Kidney capillary endothelial cell (primary cell): ENCODE measurements at regions not wholly inside any gene's neighbourhood (a gene's known extent, or its start where the extent isn't known, plus 50 kb on each side); places are given as distances from the start of the nearest gene placed in this dataset.

Experiments used
- DNase-seq: peaks from one replicate; pipeline ENCODE4 v3.0.0-alpha.2; 2018; ENCODE audit warnings: low spot score

DNA sequence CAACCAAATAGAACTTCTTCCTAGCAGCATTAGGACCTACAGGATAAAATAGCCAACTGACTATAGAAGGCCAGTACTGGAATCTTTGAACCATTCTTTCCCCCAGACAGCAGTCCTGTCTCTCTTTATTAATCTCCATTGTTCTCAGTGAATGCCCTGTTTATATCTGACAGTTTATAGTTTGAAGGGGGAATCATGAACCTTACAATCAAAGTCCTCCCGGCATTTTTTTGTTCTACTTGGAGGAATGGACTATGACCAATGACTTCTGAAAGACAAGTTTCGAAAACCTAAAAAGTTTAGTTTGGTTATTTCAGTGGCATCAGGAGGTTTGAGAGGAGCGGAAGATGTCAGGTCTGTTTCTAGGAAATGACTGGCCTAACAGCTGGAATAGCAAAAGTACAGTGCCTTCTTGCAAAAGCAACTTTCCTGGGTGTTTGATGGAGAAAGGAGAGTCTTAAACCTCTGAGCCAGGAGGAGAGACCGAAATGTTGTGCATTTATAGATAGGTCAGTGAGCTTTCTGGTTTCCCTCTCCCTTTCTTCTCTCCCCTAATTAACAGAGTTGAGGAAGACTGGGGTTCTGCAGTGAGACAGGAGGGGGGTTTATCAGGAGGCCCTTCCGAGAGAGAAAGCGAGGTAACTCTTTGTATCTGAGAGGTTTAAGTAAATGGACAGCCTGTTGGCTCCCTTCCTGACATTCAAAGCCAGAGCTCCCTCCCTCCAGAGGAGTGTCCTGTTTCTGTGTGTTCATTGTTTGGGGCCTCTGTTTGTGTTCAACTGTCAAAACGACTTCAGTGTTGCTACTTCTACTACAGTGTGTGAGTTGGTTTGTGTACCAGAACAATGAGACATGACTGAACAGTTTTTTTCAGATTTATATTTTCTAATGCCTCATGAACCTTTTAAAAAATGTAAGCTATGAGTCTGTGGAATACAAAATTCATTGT, 383.0 kb upstream of the RARB start:
- DNase-seq: no peak

GRCh38 chr3:25046911-25047771, 380.9 kb upstream of the RARB start:
- DNase-seq: no peak

GRCh38 chr3:25049304-25049703, 378.8 kb upstream of the RARB start:
- no peak for DNase-seq

DNA sequence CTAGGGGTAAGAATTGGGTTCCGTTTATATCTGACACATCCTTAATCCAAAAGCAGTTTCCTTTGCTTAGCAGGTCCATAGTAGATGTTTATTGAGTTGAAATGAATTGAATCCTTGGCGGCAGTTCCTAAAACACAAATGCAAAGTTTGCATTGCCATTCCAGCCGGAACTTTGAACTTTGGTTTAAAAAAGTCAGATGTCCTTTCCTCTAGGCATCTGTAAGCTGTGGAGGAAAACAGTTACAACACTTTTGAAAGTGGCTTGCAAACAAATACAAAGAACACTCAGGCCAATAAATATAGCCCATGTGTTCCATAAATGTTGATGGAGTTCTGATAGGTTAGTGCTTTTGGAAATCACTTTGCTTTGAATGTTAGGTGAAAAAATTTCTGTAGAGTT, 374.7 kb upstream of the RARB start:
- no peak for DNase-seq

- DNase-seq: no peak
Measured at GRCh38 chr3:25056036-25056755, 371.9 kb upstream of the RARB start.

DNA sequence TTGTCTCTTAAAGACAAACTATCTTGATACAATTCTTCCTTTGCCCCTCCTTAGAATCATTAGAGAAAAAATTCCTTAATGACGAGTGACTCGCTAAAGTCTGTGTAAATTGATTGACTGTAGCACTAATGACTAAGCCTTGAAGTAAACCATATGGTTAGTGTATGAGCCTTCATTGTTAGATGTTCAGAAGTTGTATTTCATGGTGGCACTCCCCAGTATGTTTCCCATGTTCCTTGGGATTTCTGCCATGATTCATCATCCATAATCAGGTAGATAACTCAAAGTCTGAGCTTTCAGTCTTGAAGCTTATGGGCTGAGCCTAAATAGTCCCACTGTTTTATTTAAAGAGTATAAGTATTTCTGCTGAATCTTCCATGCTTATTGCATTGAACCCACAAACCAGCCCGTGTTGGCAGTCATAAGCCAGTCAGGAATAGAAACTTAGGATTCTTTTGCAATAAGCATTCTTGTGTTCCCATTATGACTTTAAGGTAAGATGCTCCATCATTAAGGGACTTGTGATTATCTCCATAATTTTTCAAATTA, 371.2 kb upstream of the RARB start:
- no peak for DNase-seq

DNA sequence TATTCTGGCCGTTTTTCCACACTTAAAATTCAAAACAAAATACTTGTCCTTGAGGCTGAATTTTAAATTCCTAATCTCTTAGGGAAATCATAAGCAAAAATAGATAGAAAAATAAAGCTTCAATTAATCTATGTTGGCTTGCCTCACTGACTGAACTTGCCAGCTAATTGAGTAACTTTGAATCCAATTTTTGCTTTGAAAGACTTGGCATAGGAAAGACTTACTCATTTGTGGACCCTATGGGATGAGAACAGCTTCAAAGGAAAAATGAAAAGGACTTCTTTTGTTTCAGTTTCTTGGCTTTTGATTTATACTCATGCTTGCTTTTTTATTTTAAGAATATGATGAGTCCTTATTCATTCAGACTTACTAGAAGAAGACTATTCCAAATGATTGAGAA, 370.7 kb upstream of the RARB start:
- no peak for DNase-seq

DNA sequence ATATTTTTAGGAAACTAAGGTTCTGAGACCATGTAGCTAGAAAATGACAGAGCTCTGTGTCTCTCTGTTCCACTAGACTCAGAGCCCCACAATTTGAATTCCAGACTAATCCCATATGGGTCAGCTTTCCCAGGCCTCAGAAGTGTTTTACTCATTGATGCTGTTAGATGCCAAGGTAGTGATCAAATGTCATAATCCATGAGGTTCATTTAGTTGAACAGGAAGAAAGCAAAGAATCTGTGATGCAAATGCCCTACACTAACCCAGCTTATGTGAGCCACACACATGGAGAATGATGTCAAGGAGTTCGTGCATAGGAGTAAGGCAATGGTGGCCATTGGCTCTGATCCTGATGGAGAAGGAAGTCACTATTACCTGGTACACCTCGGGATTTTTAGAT, 363.4 kb upstream of the RARB start:
- DNase-seq: no peak

GRCh38 chr3:25069970-25070369, 358.1 kb upstream of the RARB start:
- DNase-seq: no peak

- no peak for DNase-seq
Measured at GRCh38 chr3:25071846-25072245, 356.2 kb upstream of the RARB start.

- no peak for DNase-seq
Measured at GRCh38 chr3:25073423-25073822, 354.6 kb upstream of the RARB start.

DNA sequence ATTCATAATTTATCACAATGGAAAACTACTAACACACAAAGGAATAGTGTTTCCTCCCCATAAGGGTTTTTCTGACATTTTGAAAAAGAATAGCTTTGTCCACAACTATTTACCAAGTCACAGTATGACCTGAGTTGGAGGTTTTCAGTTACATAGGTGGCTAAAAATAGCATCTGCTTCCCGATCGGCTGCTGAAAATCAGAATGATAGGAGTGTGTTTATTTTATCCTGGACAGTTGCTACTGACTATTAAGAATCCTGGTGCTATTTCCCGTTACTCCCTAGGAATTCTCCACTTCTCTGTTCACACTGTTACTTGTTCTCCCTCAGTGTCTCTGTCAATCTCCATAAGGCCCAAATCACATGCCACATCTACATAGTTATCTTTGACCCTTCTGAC, 353.9 kb upstream of the RARB start:
- DNase-seq: no peak

DNA sequence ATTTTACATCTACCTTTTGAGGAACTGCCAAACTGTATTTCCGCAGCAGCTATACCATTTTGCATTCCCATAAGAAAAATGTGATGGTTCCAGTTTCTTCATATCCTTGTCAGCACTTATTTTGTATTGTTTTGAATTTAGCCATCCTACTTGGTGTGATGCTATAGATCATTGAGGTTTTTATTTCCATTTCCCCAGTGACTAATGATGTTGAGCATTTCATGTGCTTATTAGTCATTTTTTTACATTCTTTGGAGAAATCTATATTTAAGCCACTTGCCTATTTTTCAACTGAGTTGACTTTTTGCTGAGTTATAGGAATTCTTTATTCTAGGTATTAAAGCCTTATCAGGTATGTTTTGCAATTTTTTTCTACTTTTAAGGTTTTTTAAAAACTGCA, 347.6 kb upstream of the RARB start:
- peak; percentile 47 for DNase-seq

DNA sequence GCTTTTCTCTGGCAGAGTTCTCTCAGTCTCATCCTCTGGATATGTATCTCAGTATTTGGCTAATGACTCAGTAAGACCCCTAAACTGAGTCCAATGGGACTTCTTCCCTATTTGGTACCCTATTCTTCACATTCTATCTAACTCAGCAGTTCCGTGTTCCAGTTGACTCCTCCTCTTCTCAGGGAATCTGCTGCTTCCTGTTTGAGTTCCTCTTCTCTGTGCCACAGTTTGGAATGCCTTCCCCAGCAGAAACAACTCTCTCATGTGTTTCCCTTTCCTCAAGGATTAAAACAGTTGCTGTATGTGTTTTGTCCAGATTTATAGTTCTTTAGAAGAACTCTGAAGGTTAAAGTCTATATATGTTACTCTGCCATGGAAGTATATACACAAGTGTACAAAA, 344.0 kb upstream of the RARB start:
- DNase-seq: peak; percentile 6

- DNase-seq: no peak
Measured at GRCh38 chr3:25086721-25087120, 341.3 kb upstream of the RARB start.

- DNase-seq: peak; percentile 2
Measured at GRCh38 chr3:25088284-25088683, 339.8 kb upstream of the RARB start.

GRCh38 chr3:25090698-25091453, 337.2 kb upstream of the RARB start:
- no peak for DNase-seq

DNA sequence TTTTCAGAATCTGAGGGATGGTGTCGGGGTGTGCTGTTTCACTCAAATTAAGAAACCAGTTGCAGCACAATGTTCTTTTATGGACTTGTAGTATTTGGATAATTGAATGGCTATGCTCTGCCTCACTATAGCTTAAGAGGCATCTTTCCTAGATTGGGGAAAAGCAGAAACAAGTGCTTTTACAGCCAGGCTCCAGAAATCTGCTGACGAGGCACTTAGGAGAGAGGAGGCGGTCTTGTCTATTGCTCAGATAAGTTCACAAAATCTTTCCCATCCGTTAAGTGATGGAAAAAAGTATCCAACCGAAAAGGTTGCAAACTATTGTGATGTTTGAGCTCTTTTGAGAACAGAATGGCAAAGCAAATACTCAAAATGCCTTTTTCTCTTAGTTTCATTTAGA, 336.1 kb upstream of the RARB start:
- no peak for DNase-seq

DNA sequence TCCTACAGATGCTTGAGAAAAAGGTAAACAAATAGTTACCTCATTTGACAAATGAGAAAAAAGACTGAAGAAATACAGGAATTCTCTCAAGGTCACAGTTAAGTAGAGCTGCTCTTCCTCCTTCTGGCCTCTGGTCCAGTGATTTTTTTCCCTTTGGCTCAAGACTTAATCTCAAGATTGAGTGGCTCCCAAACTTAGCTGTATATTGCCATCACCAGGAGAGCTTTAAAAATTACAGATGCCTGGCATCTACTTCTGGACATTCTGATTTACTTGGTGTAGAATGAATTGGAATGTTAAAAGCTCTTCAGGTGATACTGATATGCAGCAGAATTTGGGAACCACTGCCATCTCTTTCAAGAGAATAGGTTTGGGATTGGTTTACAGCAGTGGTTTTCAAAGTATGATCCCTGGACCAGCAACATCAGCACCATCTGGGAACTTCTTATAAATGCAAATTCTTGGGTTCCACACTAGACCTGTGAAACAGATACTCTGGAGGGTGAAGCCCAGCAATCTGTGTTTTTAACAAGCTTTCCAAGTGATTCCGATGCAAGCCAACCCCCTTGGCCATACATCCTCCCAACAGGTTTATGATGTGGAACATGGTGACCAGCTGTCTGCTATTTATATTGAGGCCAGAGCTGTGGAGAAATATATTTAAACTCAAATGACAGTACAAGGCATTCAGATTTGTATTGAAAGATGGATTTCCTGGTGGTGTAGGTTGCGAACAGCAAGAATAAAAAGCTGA, 333.0 kb upstream of the RARB start:
- DNase-seq: no peak

- DNase-seq: no peak
Measured at GRCh38 chr3:25096536-25096935, 331.5 kb upstream of the RARB start.

- no peak for DNase-seq
Measured at GRCh38 chr3:25097023-25097422, 331.0 kb upstream of the RARB start.
